A549 (cell line): ENCODE measurements at regions not wholly inside any gene's neighbourhood (a gene's known extent, or its start where the extent isn't known, plus 50 kb on each side); places are given as distances from the start of the nearest gene placed in this dataset.
"Not testable (repeated sequence)": the region's sequence is repeated elsewhere in the genome, so short reads cannot be mapped to it uniquely, and the experiment has no call there.

ENCODE experiments used
- ATAC-seq, 2 experiments: fragments of 200-7000 bp in 1 of 2; fragments of >200 bp in 1 of 2; cut with Nextera tagmentation in 1 of 2; cut with Tn5 transposase in 1 of 2; 3 replicates each; pipeline versions ENCODE4 v1.8.0 to v1.9.1; 2018 to 2020; ENCODE audit warnings: mild to moderate bottlenecking in 1 of 2, moderate library complexity in 1 of 2
- CTCF ChIA-PET: fragments of 300-600 bp; sonication (Branson Sonifier 250); formaldehyde crosslinking; extraction: SDS; loops from one replicate; lab custom pipeline; 2021; ENCODE audit warnings: antibody characterized with exemption, inconsistent platforms; lab: Yijun Ruan, JAX
- POLR2A ChIA-PET: fragments of 350-600 bp; formaldehyde crosslinking; extraction: SDS; loops from one replicate; lab custom pipeline; 2021; ENCODE audit warnings: antibody characterized with exemption, inconsistent platforms; lab: Yijun Ruan, JAX
- DNase-seq, 2 experiments: peaks; one replicate each; pipeline versions ENCODE4 v3.0.0 to v3.0.0-alpha.2; 2011 to 2016; ENCODE audit warnings: low read depth in 1 of 2, low spot score in 1 of 2
- FAIRE-seq: peaks from 2 replicates; lab custom pipeline; 2011; peaks lifted over from hg19 to GRCh38; lab: Jason Lieb, UNC
- H3K27ac ChIP-seq, 2 experiments: fragments of >200 bp; sonication (Bioruptor Twin); formaldehyde crosslinking; 3 replicates each; pipeline ENCODE4 v1.5.1; 2016 to 2017
- H3K4me1 ChIP-seq: fragments of >200 bp; sonication (Bioruptor Twin); formaldehyde crosslinking; 3 replicates; pipeline ENCODE4 v1.6.1; 2016
- H3K4me2 ChIP-seq: fragments of >200 bp; sonication (Bioruptor Twin); formaldehyde crosslinking; 3 replicates; pipeline ENCODE4 v1.6.1; 2016
- H3K4me3 ChIP-seq: fragments of >200 bp; sonication (Bioruptor Twin); formaldehyde crosslinking; 3 replicates; pipeline ENCODE4 v1.5.1; 2016
- H3K9me3 ChIP-seq: fragments of >200 bp; sonication (Bioruptor Twin); formaldehyde crosslinking; 3 replicates; pipeline ENCODE4 v1.6.1; 2016
- CEBPB ChIP-seq, 2 experiments: fragments of >200 bp in 1 of 2; sonication (Bioruptor Twin) in 1 of 2; formaldehyde crosslinking in 1 of 2; IDR thresholded peaks; 2 replicates each; pipeline ENCODE4 v1.6.1; 2012 to 2016
- EHF ChIP-seq: fragments of 250-450 bp; sonication (Bioruptor Pico); IDR thresholded peaks from 2 replicates; pipeline ENCODE4 v1.5.0; 2020; ENCODE audit warnings: mild to moderate bottlenecking
- HEYL ChIP-seq: fragments of 250-450 bp; sonication (Bioruptor Pico); IDR thresholded peaks from 2 replicates; pipeline ENCODE4 v1.8.0; 2021; ENCODE audit warnings: mild to moderate bottlenecking, moderate library complexity
- HOXA7 ChIP-seq: fragments of 250-450 bp; sonication (Bioruptor Pico); IDR thresholded peaks from 2 replicates; pipeline ENCODE4 v1.5.0; 2020; ENCODE audit warnings: mild to moderate bottlenecking, moderate library complexity
- JUN ChIP-seq, 2 experiments: fragments of >200 bp; sonication (Bioruptor Twin); formaldehyde crosslinking; IDR thresholded peaks; 2 replicates in 1 of 2; 3 replicates in 1 of 2; pipeline ENCODE4 v1.6.1; 2016 to 2017
- JUNB ChIP-seq: fragments of >200 bp; sonication (Bioruptor Twin); formaldehyde crosslinking; IDR thresholded peaks from 2 replicates; pipeline ENCODE4 v1.6.1; 2016
- KDM5A ChIP-seq: fragments of 200-600 bp; sonication (generic); IDR thresholded peaks from 2 replicates; pipeline ENCODE4 v1.6.1; 2016; ENCODE audit warnings: antibody characterized with exemption, mild to moderate bottlenecking
- POLR2AphosphoS2 ChIP-seq: conservative IDR thresholded peaks from 2 replicates; pipeline ENCODE4 v1.6.1; 2012; ENCODE audit warnings: low read length, improper control_type of control experiment, inconsistent platforms
- RAD21 ChIP-seq, 2 experiments: fragments of >200 bp in 1 of 2; sonication (Bioruptor Twin) in 1 of 2; formaldehyde crosslinking in 1 of 2; IDR thresholded peaks in 1 of 2; conservative IDR thresholded peaks in 1 of 2; 2 replicates in 1 of 2; 3 replicates in 1 of 2; pipeline ENCODE4 v1.6.1; 2012 to 2018; ENCODE audit warnings: inconsistent platforms in 1 of 2
- SREBF2 ChIP-seq: fragments of 450-650 bp; IDR thresholded peaks from 2 replicates; pipeline ENCODE4 v1.6.1; 2014; ENCODE audit warnings: mild to moderate bottlenecking, moderate library complexity
- WGBS: methylation state at CpG from one replicate; pipeline ENCODE4 v1.1.6; 2017; ENCODE audit errors: missing lambda C conversion rate; 5-methylcytosine and 5-hydroxymethylcytosine counted together
- TF ChIP-seq, protein P1 (sequence below): fragments of 200-600 bp; sonication (generic); IDR thresholded peaks from 2 replicates; pipeline ENCODE4 v1.6.1; 2016; ENCODE audit warnings: antibody characterized with exemption, mild to moderate bottlenecking, moderate library complexity
- TF ChIP-seq, protein P2 (sequence below): IDR thresholded peaks from 2 replicates; pipeline ENCODE4 v1.6.1; 2012
- TF ChIP-seq, protein P3 (sequence below): fragments of 450-650 bp; IDR thresholded peaks from 2 replicates; pipeline ENCODE4 v1.6.1; 2014; ENCODE audit warnings: antibody characterized with exemption

DNA sequence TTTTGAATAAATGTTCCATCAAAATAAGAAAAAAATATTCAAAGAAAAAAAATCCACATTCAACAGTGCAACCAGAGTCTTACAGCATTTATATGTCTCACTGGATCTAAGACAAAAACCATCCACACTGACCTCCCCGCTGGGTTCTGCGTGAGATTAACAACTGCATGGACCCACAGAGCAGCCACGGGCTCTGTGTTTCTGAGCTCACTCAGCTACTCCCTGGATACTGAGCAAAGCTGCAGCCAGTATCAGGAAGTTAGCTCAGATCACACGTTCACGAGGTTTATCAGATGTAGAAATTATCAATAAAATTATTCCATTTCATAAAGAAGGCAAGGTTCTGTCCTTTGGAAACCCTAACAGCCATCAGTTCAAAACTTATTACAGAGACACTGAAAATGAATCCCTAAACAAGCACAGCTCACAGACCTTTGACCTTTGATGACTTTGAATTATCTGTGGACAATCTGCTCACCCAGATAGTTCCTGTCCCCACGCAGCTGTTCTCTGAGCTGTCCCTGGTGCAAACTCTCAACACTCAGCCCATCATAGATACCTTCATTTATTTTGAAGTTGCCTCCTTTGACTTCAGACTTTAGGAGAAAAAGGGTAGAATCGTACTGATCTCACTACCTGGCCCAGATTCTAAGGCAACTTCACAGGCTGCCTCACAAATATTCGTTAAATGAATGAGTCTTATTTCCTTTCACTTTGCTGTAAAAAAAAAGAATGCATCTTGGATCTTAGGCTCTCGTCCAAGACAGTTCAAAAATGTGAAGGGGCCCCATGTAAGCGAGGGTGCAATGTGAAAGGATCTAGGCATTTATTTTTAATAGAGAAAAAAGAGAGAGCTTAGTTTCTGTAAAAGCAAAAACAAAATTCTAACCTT lies 67.7 kb upstream of the SVIL start (continued):
- TF ChIP-seq, protein P1, sequence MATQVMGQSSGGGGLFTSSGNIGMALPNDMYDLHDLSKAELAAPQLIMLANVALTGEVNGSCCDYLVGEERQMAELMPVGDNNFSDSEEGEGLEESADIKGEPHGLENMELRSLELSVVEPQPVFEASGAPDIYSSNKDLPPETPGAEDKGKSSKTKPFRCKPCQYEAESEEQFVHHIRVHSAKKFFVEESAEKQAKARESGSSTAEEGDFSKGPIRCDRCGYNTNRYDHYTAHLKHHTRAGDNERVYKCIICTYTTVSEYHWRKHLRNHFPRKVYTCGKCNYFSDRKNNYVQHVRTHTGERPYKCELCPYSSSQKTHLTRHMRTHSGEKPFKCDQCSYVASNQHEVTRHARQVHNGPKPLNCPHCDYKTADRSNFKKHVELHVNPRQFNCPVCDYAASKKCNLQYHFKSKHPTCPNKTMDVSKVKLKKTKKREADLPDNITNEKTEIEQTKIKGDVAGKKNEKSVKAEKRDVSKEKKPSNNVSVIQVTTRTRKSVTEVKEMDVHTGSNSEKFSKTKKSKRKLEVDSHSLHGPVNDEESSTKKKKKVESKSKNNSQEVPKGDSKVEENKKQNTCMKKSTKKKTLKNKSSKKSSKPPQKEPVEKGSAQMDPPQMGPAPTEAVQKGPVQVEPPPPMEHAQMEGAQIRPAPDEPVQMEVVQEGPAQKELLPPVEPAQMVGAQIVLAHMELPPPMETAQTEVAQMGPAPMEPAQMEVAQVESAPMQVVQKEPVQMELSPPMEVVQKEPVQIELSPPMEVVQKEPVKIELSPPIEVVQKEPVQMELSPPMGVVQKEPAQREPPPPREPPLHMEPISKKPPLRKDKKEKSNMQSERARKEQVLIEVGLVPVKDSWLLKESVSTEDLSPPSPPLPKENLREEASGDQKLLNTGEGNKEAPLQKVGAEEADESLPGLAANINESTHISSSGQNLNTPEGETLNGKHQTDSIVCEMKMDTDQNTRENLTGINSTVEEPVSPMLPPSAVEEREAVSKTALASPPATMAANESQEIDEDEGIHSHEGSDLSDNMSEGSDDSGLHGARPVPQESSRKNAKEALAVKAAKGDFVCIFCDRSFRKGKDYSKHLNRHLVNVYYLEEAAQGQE: no peak
- TF ChIP-seq, all 56 proteins: peak for 0

DNA sequence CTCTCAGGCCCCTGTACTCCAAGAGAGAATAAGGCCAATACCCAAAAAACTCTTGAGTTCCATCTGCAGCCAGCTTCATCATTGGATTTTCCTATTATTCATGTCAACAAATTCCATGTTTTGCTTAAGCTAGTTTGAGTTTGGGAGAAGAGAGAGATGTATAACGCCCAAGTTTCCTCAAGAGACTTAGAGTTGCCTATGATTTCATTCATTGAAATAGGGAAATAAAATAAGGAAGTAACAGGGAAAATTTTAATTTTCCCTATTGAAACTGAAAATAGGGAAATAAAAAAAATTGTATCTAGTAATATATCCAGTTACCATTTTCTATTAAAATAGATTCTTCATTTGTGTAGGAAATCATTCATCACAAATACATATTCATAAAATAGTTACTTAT lies 66.5 kb upstream of the SVIL start:
- no peak overlapping the region for H3K4me3 ChIP-seq
- H3K4me1 ChIP-seq: peaks cover 13% of the 10 kb centered on the region; the same call in 1 of the 3 replicates
- POLR2A ChIA-PET: no interaction called here
- no peak for TF ChIP-seq POLR2AphosphoS2
- 95% methylated on average over 1 of the region's 1 CpG for WGBS
- ATAC-seq (no peak), DNase-seq (no peak), FAIRE-seq (no peak)
- CTCF ChIA-PET: interaction anchor here (0.7 to 1.5 kb wide), 3 partner anchors 34 to 157 kb away, joined by 3 to 5 read pairs (median 4); no protein-coding TSS in a partner anchor
- no peaks in the 10 kb centered on the region for H3K9me3 ChIP-seq
- no peak overlapping the region for H3K27ac ChIP-seq
- no peak overlapping the region for H3K4me2 ChIP-seq

DNA sequence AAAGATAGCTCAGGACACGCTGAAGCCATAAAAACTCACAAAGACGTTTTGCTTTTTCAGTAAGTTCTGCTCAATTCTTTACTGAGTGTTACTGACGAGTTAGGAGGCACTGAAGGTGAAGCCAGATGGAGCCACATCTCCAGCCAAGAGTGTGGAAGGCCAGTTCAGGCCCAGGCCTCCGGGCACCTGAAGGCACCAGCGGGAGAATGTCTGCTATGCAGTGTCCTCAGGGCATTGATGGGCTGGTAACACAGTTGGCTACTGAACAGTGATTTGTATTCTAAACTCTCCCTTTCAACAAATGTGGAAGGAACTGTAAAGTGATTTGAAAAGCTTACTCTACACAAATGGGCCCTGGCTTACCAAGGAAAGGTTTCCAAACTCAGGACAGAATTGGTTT lies 64.8 kb upstream of the SVIL start:
- no peaks in the 10 kb centered on the region for H3K9me3 ChIP-seq
- no peak overlapping the region for H3K4me3 ChIP-seq
- FAIRE-seq: no peak
- ATAC-seq: peak in 1 of 2 experiments; percentile 38; a peak in 1 of 6 replicates
- H3K27ac ChIP-seq: no peak overlapping the region
- ChIA-PET CTCF (interaction anchor here (0.6 to 1.8 kb wide), 8 partner anchors 9 to 302 kb away, joined by 3 to 5 read pairs (median 3); partner anchors contain the start of gene SVIL), POLR2A (no interaction called here)
- no peak for DNase-seq
- H3K4me2 ChIP-seq: no peak overlapping the region
- peaks cover 13% of the 10 kb centered on the region; the same call in 1 of the 3 replicates for H3K4me1 ChIP-seq
- 84% methylated on average over 5 of the region's 5 CpGs for WGBS
- TF ChIP-seq JUN (IDR thresholded peaks at IDR 0.05) (no peak), HOXA7 (CRISPR knock-in tag) (no peak), SREBF2 (no peak)

DNA sequence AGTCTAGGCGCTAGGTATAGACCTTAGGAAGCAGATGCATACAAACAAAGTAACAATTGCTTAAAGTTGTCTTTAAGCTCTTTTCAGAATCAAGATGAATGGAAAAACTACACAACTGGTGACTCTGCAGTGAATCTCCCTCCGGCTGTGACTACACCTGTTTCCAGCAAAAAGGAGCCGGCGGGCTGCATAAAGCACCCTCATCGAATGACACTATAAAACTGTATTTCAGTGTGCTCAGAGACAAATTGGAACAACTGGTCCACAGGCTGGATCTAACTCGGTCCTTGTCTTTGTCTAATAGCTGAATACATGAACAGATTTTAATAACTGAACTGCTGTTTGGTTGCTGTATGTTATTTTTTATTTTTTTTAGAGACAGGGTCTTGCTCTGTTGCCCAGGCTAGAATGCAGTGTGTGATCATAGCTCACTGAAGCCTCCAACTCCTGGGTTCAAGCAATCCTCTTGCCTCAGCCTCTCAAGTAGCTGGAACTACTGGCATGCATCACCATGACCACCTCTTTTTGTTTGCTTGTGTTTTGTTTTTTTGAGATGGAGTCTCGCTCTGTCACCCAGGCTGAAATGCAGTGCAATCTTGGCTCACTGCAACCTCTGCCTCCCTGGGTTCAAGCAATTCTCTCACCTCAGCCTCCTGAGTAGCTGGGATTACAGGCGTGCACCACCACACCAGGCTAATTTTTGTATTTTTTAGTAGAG lies 64.2 kb upstream of the SVIL start:
- DNase-seq: no peak
- no peak overlapping the region for H3K27ac ChIP-seq
- TF ChIP-seq EHF (CRISPR knock-in tag) (no peak), RAD21 (conservative IDR thresholded peaks at IDR 0.05 in 1 of 2, IDR thresholded peaks at IDR 0.05 in 1 of 2) (no peak), JUNB (no peak), HEYL (CRISPR knock-in tag) (no peak), CEBPB (IDR thresholded peaks at IDR 0.05) (no peak), SREBF2 (no peak), KDM5A (no peak), JUN (IDR thresholded peaks at IDR 0.05) (no peak)
- TF ChIP-seq, protein P2, sequence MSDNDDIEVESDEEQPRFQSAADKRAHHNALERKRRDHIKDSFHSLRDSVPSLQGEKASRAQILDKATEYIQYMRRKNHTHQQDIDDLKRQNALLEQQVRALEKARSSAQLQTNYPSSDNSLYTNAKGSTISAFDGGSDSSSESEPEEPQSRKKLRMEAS: no peak
- TF ChIP-seq, protein P3, sequence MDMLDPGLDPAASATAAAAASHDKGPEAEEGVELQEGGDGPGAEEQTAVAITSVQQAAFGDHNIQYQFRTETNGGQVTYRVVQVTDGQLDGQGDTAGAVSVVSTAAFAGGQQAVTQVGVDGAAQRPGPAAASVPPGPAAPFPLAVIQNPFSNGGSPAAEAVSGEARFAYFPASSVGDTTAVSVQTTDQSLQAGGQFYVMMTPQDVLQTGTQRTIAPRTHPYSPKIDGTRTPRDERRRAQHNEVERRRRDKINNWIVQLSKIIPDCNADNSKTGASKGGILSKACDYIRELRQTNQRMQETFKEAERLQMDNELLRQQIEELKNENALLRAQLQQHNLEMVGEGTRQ: no peak
- H3K9me3 ChIP-seq: no peaks in the 10 kb centered on the region
- no peak overlapping the region for H3K4me2 ChIP-seq
- POLR2A ChIA-PET: no interaction called here
- H3K4me1 ChIP-seq: peaks cover 13% of the 10 kb centered on the region; the same call in 1 of the 3 replicates
- WGBS: 93% methylated on average over 8 of the region's 8 CpGs
- ATAC-seq: no peak
- H3K4me3 ChIP-seq: no peak overlapping the region
- CTCF ChIA-PET: interaction anchor here (0.7 to 1.8 kb wide), 5 partner anchors 10 to 303 kb away, joined by 3 to 5 read pairs (median 3); no protein-coding TSS in a partner anchor
- no peak for FAIRE-seq

DNA sequence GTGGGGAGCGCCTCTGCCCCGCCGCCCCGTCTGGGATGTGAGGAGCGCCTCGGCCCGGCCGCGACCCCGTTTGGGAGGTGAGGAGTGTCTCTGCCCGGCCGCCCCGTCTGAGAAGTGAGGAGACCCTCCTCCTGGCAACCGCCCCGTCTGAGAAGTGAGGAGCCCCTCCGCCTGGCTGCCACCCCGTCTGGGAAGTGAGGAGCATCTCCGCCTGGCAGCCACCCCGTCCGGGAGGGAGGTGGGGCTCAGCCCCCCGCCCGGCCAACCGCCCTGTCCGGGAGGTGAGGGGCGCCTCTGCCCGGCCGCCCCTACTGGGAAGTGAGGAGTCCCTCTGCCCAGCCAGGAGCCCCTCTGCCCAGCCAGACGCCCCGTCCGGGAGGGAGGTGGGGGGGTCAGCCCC lies 61.8 kb upstream of the SVIL start:
- FAIRE-seq, ATAC-seq, POLR2A ChIA-PET, CTCF ChIA-PET, DNase-seq, H3K4me2 ChIP-seq, H3K4me3 ChIP-seq, H3K27ac ChIP-seq, H3K9me3 ChIP-seq: not testable (repeated sequence)
- WGBS: 98% methylated on average over 9 of the region's 30 CpGs
- peaks cover 11% of the 10 kb centered on the region; the same call in 2 of the 3 replicates for H3K4me1 ChIP-seq
